GM10266 (cell line): ENCODE measurements at regions not wholly inside any gene's neighbourhood (a gene's known extent, or its start where the extent isn't known, plus 50 kb on each side); places are given as distances from the start of the nearest gene placed in this dataset.
"Not testable (repeated sequence)": the region's sequence is repeated elsewhere in the genome, so short reads cannot be mapped to it uniquely, and the experiment has no call there.

Source experiments
- DNase-seq: peaks from one replicate; pipeline ENCODE4 v3.0.0; 2012; ENCODE audit errors: extremely low spot score
- TF ChIP-seq, protein P1 (sequence below): IDR thresholded peaks from 2 replicates; pipeline ENCODE4 v1.5.1; 2012; ENCODE audit warnings: mild to moderate bottlenecking, low read depth; ENCODE audit not compliant: control insufficient read depth, insufficient read depth; ENCODE audit errors: missing control alignments

DNA sequence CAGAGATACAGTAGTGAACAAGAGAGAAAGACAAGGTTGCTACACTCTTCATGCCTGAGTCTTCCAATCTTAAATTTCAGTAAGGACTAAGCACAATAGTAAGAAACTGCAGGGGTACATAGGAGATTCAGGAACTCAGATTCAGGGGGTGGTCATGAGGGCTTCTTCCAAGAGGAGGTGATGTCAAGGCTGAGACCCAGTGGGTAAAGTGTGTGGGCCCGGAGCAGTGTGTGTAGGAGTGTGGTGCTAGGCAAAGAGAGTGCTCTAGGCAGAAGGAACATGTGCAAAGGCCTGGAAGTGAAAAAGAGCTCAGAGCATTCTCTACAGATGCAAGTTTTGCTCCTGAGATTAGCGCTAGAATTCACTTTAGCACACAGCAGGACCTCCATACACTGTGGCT is 102.9 kb upstream of the SPATA12 start:
- no peak for DNase-seq
- TF ChIP-seq, protein P1, sequence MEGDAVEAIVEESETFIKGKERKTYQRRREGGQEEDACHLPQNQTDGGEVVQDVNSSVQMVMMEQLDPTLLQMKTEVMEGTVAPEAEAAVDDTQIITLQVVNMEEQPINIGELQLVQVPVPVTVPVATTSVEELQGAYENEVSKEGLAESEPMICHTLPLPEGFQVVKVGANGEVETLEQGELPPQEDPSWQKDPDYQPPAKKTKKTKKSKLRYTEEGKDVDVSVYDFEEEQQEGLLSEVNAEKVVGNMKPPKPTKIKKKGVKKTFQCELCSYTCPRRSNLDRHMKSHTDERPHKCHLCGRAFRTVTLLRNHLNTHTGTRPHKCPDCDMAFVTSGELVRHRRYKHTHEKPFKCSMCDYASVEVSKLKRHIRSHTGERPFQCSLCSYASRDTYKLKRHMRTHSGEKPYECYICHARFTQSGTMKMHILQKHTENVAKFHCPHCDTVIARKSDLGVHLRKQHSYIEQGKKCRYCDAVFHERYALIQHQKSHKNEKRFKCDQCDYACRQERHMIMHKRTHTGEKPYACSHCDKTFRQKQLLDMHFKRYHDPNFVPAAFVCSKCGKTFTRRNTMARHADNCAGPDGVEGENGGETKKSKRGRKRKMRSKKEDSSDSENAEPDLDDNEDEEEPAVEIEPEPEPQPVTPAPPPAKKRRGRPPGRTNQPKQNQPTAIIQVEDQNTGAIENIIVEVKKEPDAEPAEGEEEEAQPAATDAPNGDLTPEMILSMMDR, result no peak

DNA sequence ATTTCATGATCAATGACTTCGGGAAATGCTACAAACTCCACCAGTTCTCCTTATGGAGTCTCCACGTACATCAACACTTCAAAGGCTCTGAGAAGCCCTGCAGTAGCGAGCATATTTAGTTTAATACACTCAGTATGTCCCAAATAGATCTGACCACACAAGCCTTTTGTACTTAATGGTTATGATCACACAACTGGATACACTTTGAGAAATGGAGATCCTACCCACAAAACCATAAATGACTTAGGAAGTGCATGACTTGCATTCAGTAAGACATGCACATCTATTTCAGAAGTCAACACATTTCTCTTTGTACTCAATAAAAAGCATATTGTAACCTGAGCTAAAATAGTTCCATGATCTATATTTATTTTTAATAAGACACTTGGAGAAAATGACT is 103.6 kb upstream of the SPATA12 start:
- no peak for DNase-seq
- TF ChIP-seq, protein P1, result no peak

DNA sequence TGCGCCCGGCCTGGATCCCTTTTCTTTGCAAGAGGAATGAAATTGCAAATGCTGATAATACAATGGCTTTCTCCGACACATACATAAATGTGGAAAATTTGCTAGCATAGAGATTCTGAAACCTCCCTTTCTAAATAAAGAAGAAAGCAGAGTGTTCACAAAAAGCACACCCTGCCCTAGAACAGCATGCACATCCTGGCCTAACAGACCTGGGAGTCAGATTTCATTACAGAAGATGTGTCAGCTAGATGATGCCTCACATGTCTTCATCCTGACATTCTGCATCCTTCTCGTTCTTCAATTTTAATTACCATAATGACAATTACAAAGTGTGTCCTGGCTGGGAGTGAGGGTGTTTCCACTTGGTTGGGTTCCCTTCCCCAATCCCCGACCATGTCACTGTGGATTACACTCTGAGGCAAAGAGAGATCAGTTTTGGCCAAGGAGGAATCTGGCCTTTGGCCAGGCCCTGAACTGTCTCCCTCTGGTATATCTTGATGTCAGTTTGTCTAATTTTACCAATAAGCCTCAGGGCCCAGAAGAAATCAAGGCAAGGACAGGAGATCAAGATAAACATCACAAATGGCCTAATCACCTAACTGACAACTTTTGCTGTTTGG is 104.9 kb upstream of the SPATA12 start:
- TF ChIP-seq, protein P1, result no peak
- DNase-seq, result no peak

DNA sequence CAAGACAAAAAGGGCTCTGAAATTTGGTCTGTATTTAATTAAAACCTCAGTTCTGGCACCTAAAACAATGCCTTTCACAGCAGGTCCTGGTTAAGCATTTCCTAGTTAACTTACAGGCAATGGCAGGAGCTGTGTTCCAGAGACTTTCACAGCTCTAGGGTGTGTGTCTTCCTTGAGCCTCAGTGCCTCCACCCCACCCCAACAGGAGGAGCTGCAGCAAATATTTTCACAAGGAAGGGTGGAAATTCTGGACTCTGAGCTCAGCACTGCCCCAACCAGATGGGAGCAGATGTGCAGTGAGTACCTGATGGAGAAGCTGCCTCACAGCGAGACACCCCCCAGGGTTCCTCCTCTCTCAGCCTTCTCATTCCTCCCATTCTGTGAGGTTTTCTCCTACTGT is 106.3 kb upstream of the SPATA12 start:
- no peak for DNase-seq
- TF ChIP-seq, protein P1, result no peak

DNA sequence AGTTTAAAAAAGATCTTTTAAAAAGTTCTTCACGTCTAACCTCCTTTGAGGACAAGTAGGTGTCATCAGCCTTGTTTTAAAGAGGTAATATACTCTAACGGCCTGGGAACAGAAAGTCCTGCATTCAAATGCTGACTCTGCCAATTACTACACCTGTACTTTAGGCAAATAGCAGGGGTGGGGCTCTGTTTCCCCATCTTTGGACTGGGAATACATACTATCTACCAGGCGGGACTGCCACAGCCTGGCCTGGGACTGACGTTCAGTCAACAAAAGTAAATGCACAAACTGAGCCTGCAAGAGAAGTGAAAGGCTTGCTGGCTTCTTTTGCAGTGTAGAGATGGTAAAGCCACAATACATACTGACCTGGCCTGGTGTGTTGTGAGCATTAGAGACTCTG is 107.6 kb upstream of the SPATA12 start:
- no peak for DNase-seq
- TF ChIP-seq, protein P1, result no peak

DNA sequence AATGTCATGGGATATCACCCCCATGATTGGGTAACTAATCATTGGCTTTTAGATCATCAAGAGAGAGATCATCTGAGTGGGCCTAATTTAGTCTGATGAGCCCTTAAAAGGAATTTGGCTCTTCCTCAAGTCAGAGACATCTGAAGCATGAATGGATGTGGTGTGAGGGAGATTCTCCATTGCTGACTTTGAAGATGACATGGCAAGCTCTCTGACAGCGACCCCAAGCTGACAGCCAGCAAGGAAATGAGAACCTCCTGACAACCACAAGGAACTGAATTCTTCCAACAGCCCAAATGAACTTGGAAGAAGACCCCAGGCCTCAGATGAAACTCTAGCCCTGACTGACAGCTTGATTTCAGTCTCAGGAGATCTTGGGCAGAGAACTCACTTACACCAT is 108.4 kb upstream of the SPATA12 start:
- no peak for DNase-seq
- TF ChIP-seq, protein P1, result no peak

DNA sequence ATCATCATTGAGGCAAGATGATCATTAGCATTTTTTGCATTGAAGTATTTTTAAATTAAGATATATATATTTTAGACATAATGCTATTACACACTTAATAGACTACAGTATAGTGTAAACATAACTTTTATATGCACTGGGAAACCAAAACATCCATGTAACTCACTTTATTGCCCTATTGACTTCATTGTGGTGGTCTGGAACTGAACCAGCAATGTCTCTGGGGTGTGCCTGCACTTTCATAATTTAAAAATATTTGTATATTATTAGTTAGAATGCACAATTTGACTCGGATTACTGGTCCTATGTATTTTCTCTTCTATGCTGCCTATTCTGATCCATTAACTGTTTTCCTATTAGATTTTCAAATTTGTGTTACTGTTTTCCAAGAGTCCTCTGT is 109.1 kb upstream of the SPATA12 start:
- TF ChIP-seq, protein P1, result no peak
- DNase-seq, result no peak

DNA sequence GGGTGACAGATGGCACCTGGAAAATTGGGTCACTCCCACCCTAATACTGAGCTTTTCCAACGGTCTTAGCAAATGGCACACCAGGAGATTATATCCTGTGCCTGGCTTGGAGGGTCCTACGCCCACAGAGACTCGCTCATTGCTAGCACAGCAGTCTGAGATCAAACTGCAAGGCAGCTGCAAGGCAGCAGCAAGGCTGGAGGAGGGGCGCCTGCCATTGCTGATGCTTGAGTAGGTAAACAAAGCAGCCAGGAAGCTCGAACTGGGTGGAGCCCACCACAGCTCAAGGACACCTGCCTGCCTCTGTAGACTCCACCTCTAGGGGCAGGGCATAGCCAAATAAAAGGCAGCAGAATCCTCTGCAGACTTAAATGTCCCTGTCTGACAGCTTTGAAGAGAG is 115.1 kb upstream of the SPATA12 start:
- not testable (repeated sequence) for DNase-seq
